DOHH2 (cell line): ENCODE measurements at regions not wholly inside any gene's neighbourhood (a gene's known extent, or its start where the extent isn't known, plus 50 kb on each side); places are given as distances from the start of the nearest gene placed in this dataset.

ENCODE experiments used
- CTCF ChIP-seq: fragments of 200-600 bp; sonication (generic); IDR thresholded peaks from one replicate; pipeline ENCODE4 v1.5.1; 2014; ENCODE audit warnings: antibody characterized with exemption, mild to moderate bottlenecking, low read depth, low read length; ENCODE audit not compliant: poor library complexity, severe bottlenecking
- EZH2phosphoT487 ChIP-seq: fragments of 200-600 bp; sonication (generic); IDR thresholded peaks from 2 replicates; pipeline ENCODE4 v1.6.1; 2017; ENCODE audit warnings: borderline replicate concordance, mild to moderate bottlenecking, antibody characterized with exemption, low read length, moderate library complexity, mixed read lengths

GRCh38 chr14:65184032-65184764 is 81.9 kb upstream of the MAX start:
- TF ChIP-seq EZH2phosphoT487 = no peak
- TF ChIP-seq CTCF = no peak
